SK-N-SH treated with all-trans-retinoic acid at 6 μM for 48 hours (cell line): ENCODE measurements at regions not wholly inside any gene's neighbourhood (a gene's known extent, or its start where the extent isn't known, plus 50 kb on each side); places are given as distances from the start of the nearest gene placed in this dataset.

Experiments
- CSDC2 ChIP-seq: fragments of 250-450 bp; sonication (Bioruptor Pico); IDR thresholded peaks from 2 replicates; pipeline ENCODE4 v1.5.0; 2020; ENCODE audit warnings: mild to moderate bottlenecking, moderate library complexity
- ESRRG ChIP-seq: fragments of 250-450 bp; sonication (Bioruptor Pico); IDR thresholded peaks from 2 replicates; pipeline ENCODE4 v1.6.1; 2021; ENCODE audit warnings: mild to moderate bottlenecking
- RARB ChIP-seq: fragments of 250-450 bp; sonication (Bioruptor Pico); IDR thresholded peaks from 2 replicates; pipeline ENCODE4 v1.8.0; 2021; ENCODE audit warnings: mild to moderate bottlenecking, moderate library complexity
- TCF4 ChIP-seq: fragments of 250-450 bp; sonication (Bioruptor Pico); IDR thresholded peaks from 2 replicates; pipeline ENCODE4 v1.8.0; 2021; ENCODE audit warnings: mild to moderate bottlenecking, moderate library complexity, borderline replicate concordance
- ZFP30 ChIP-seq: fragments of 450-650 bp; formaldehyde crosslinking; IDR thresholded peaks from 2 replicates; pipeline ENCODE4 v1.5.0; 2022; ENCODE audit warnings: mild to moderate bottlenecking, moderate library complexity
- ZNF565 ChIP-seq: fragments of 450-650 bp; formaldehyde crosslinking; conservative IDR thresholded peaks from 2 replicates; pipeline ENCODE4 v1.5.0; 2020; ENCODE audit warnings: low read depth, mild to moderate bottlenecking, moderate library complexity
- ZNF70 ChIP-seq: fragments of 450-650 bp; formaldehyde crosslinking; IDR thresholded peaks from 2 replicates; pipeline ENCODE4 v1.5.0; 2020; ENCODE audit warnings: mild to moderate bottlenecking, moderate library complexity
- TF ChIP-seq, protein P1 (sequence below): fragments of 250-450 bp; sonication (Bioruptor Pico); IDR thresholded peaks from 2 replicates; pipeline ENCODE4 v1.8.0; 2020; ENCODE audit warnings: mild to moderate bottlenecking, moderate library complexity, borderline replicate concordance
- TF ChIP-seq, protein P2 (sequence below): fragments of 250-450 bp; sonication (Bioruptor Pico); IDR thresholded peaks from 2 replicates; pipeline ENCODE4 v1.8.0; 2021; ENCODE audit warnings: low read depth, mild to moderate bottlenecking, moderate library complexity, borderline replicate concordance

DNA sequence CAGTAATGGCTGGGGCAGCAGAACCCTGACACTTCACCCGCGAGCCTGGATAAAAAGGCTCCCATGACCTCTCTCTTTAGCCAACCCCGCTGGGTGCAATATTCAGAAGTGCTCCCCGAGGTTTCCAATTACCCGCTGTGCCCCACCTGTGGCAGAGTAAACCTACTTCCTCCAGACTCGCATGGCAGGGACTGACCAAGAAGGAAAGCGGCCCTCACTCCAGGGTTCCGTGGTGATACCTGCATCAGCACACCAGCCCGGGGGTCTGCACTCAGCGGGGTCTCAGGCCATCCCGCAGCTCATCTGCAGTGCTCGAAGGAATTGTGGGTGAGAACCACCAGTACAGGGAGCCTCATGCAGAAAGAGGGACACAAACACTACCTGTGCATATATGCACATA, 136.3 kb upstream of the FMN2 start:
- TF ChIP-seq ZNF565 (CRISPR knock-in tag) (no peak), TCF4 (CRISPR knock-in tag) (no peak), ESRRG (CRISPR knock-in tag) (no peak), CSDC2 (CRISPR knock-in tag) (no peak), RARB (CRISPR knock-in tag) (no peak), ZFP30 (CRISPR knock-in tag) (no peak), ZNF70 (no peak)
- TF ChIP-seq, protein P1, sequence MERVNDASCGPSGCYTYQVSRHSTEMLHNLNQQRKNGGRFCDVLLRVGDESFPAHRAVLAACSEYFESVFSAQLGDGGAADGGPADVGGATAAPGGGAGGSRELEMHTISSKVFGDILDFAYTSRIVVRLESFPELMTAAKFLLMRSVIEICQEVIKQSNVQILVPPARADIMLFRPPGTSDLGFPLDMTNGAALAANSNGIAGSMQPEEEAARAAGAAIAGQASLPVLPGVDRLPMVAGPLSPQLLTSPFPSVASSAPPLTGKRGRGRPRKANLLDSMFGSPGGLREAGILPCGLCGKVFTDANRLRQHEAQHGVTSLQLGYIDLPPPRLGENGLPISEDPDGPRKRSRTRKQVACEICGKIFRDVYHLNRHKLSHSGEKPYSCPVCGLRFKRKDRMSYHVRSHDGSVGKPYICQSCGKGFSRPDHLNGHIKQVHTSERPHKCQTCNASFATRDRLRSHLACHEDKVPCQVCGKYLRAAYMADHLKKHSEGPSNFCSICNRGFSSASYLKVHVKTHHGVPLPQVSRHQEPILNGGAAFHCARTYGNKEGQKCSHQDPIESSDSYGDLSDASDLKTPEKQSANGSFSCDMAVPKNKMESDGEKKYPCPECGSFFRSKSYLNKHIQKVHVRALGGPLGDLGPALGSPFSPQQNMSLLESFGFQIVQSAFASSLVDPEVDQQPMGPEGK (CRISPR knock-in tag) = no peak
- TF ChIP-seq, protein P2, sequence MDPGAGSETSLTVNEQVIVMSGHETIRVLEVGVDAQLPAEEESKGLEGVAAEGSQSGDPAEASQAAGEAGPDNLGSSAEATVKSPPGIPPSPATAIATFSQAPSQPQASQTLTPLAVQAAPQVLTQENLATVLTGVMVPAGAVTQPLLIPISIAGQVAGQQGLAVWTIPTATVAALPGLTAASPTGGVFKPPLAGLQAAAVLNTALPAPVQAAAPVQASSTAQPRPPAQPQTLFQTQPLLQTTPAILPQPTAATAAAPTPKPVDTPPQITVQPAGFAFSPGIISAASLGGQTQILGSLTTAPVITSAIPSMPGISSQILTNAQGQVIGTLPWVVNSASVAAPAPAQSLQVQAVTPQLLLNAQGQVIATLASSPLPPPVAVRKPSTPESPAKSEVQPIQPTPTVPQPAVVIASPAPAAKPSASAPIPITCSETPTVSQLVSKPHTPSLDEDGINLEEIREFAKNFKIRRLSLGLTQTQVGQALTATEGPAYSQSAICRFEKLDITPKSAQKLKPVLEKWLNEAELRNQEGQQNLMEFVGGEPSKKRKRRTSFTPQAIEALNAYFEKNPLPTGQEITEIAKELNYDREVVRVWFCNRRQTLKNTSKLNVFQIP = no peak
